K562 (cell line): ENCODE measurements at regions not wholly inside any gene's neighbourhood (a gene's known extent, or its start where the extent isn't known, plus 50 kb on each side); places are given as distances from the start of the nearest gene placed in this dataset.

ENCODE experiments used
- PHB ChIP-seq: fragments of 250-450 bp; sonication (Bioruptor Pico); IDR thresholded peaks from 2 replicates; pipeline ENCODE4 v1.5.0; 2021
- SMARCB1 ChIP-seq: IDR thresholded peaks from 2 replicates; pipeline ENCODE4 v1.6.1; 2011; ENCODE audit warnings: improper control_type of control experiment, low read depth; ENCODE audit not compliant: insufficient read length
- TGIF2 ChIP-seq: sonication (generic); formaldehyde crosslinking; IDR thresholded peaks from 2 replicates; pipeline ENCODE4 v1.8.1; 2022; ENCODE audit warnings: mild to moderate bottlenecking, missing genetic modification reagents, moderate library complexity
- TOE1 ChIP-seq, 2 experiments: fragments of 450-650 bp in 1 of 2; sonication (generic) in 1 of 2; formaldehyde crosslinking in 1 of 2; IDR thresholded peaks; 2 replicates each; pipeline versions ENCODE4 v1.7.1 to v1.8.0; 2016 to 2022; ENCODE audit warnings: borderline replicate concordance in 2 of 2, mild to moderate bottlenecking in 2 of 2, antibody characterized with exemption in 1 of 2, inconsistent platforms in 1 of 2, low read depth in 1 of 2, missing genetic modification reagents in 1 of 2, moderate library complexity in 1 of 2
- ZNF12 ChIP-seq: sonication (generic); formaldehyde crosslinking; IDR thresholded peaks from 2 replicates; pipeline ENCODE4 v1.4.0; 2020; ENCODE audit warnings: mild to moderate bottlenecking, missing genetic modification reagents
- ZNF696 ChIP-seq: fragments of 250-450 bp; sonication (Bioruptor Pico); conservative IDR thresholded peaks from 2 replicates; pipeline ENCODE4 v1.4.0; 2020; ENCODE audit warnings: mild to moderate bottlenecking, moderate library complexity
- ZNF717 ChIP-seq: fragments of 250-450 bp; sonication (Bioruptor Pico); IDR thresholded peaks from 2 replicates; pipeline ENCODE4 v1.5.0; 2021
- TF ChIP-seq, protein P1 (sequence below), 3 experiments: IDR thresholded peaks in 2 of 3; conservative IDR thresholded peaks in 1 of 3; 2 replicates each; pipeline ENCODE4 v1.5.1; 2011 to 2012; ENCODE audit warnings: low read length in 3 of 3, mild to moderate bottlenecking in 3 of 3, control low read depth in 2 of 3, improper control_type of control experiment in 1 of 3, inconsistent platforms in 1 of 3, low read depth in 1 of 3, mixed read lengths in 1 of 3, moderate library complexity in 1 of 3; ENCODE audit not compliant: insufficient read depth in 2 of 3
- TF ChIP-seq, protein P2 (sequence below): sonication (generic); formaldehyde crosslinking; IDR thresholded peaks from 2 replicates; pipeline ENCODE4 v1.8.1; 2022; ENCODE audit warnings: missing genetic modification reagents

- TF ChIP-seq TGIF2 (CRISPR knock-in tag) (no peak), SMARCB1 (no peak), TOE1 (IDR thresholded peaks at IDR 0.05; ENCODE audit: borderline replicate concordance) (no peak), TOE1 (CRISPR knock-in tag; IDR thresholded peaks at IDR 0.05; ENCODE audit: borderline replicate concordance, low read depth) (no peak), ZNF696 (CRISPR knock-in tag) (no peak), ZNF717 (no peak), PHB (no peak), ZNF12 (CRISPR knock-in tag) (no peak)
- TF ChIP-seq, protein P1, sequence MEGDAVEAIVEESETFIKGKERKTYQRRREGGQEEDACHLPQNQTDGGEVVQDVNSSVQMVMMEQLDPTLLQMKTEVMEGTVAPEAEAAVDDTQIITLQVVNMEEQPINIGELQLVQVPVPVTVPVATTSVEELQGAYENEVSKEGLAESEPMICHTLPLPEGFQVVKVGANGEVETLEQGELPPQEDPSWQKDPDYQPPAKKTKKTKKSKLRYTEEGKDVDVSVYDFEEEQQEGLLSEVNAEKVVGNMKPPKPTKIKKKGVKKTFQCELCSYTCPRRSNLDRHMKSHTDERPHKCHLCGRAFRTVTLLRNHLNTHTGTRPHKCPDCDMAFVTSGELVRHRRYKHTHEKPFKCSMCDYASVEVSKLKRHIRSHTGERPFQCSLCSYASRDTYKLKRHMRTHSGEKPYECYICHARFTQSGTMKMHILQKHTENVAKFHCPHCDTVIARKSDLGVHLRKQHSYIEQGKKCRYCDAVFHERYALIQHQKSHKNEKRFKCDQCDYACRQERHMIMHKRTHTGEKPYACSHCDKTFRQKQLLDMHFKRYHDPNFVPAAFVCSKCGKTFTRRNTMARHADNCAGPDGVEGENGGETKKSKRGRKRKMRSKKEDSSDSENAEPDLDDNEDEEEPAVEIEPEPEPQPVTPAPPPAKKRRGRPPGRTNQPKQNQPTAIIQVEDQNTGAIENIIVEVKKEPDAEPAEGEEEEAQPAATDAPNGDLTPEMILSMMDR (IDR thresholded peaks at IDR 0.05 in 2 of 3, conservative IDR thresholded peaks at IDR 0.05 in 1 of 3; ENCODE audit: insufficient read depth in 2 of 3, low read depth in 1 of 3, low read length in 3 of 3): no peak
- TF ChIP-seq, protein P2, sequence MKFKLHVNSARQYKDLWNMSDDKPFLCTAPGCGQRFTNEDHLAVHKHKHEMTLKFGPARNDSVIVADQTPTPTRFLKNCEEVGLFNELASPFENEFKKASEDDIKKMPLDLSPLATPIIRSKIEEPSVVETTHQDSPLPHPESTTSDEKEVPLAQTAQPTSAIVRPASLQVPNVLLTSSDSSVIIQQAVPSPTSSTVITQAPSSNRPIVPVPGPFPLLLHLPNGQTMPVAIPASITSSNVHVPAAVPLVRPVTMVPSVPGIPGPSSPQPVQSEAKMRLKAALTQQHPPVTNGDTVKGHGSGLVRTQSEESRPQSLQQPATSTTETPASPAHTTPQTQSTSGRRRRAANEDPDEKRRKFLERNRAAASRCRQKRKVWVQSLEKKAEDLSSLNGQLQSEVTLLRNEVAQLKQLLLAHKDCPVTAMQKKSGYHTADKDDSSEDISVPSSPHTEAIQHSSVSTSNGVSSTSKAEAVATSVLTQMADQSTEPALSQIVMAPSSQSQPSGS: no peak
- TF ChIP-seq, all 486 proteins: peak for 0
Measured at GRCh38 chr16:66079671-66080334, 286.7 kb upstream of the CDH5 start (continued).
